Keratinocyte (primary cell): ENCODE measurements at regions not wholly inside any gene's neighbourhood (a gene's known extent, or its start where the extent isn't known, plus 50 kb on each side); places are given as distances from the start of the nearest gene placed in this dataset.

Experiments used
- EZH2 ChIP-seq: IDR thresholded peaks from one replicate; pipeline ENCODE4 v1.6.1; 2012; ENCODE audit warnings: inconsistent platforms, mild to moderate bottlenecking, low read length, moderate library complexity
- TF ChIP-seq, protein P1 (sequence below), 3 experiments: IDR thresholded peaks in 1 of 3; conservative IDR thresholded peaks in 1 of 3; optimal IDR thresholded peaks in 1 of 3; 2 replicates in 2 of 3; 3 replicates in 1 of 3; pipeline versions ENCODE3 to v1.5.1; 2011; ENCODE audit warnings: low read length in 3 of 3, mild to moderate bottlenecking in 3 of 3, moderate library complexity in 2 of 3, control low read depth in 1 of 3, inconsistent platforms in 1 of 3; ENCODE audit not compliant: insufficient read depth in 2 of 3; ENCODE audit errors: extremely low read depth in 1 of 3

DNA sequence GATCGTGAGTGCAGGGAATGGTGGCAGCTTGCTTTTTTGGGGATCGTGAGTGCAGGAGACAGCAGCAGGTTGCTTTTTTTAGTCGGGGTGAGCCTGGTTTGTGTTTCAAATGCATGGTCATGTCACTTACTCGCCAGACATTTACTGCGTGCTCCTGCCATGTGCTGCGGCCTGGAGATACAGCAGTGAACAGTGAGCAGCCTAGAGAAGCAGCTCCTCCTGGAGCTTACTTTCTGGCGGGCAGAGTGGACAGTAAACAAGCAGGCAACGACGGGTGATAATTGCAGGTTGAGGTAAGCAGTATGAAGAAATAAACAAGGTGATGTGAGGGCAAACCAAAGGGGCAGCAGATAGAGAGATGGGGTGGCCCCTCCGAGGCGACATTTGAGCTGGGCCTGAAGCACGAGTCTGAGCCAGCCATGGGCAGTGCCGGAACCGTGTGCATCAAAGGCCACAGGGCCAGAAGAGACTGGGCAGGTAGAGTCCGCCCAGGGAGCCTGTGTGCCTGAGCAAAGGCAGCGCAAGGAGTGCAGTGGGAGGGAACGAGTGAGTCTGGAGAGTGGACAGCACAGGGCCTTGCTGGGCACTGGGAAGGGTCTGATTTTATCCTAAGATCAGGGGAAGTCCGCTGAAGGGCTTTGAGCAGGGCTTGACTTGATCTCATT lies 57.3 kb upstream of the RASA2 start:
- TF ChIP-seq, protein P1, sequence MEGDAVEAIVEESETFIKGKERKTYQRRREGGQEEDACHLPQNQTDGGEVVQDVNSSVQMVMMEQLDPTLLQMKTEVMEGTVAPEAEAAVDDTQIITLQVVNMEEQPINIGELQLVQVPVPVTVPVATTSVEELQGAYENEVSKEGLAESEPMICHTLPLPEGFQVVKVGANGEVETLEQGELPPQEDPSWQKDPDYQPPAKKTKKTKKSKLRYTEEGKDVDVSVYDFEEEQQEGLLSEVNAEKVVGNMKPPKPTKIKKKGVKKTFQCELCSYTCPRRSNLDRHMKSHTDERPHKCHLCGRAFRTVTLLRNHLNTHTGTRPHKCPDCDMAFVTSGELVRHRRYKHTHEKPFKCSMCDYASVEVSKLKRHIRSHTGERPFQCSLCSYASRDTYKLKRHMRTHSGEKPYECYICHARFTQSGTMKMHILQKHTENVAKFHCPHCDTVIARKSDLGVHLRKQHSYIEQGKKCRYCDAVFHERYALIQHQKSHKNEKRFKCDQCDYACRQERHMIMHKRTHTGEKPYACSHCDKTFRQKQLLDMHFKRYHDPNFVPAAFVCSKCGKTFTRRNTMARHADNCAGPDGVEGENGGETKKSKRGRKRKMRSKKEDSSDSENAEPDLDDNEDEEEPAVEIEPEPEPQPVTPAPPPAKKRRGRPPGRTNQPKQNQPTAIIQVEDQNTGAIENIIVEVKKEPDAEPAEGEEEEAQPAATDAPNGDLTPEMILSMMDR (optimal IDR thresholded peaks at IDR 0.05 in 1 of 3, IDR thresholded peaks at IDR 0.05 in 1 of 3, conservative IDR thresholded peaks at IDR 0.05 in 1 of 3; ENCODE audit: extremely low read depth in 1 of 3, insufficient read depth in 2 of 3, low read length in 3 of 3), result no peak
- TF ChIP-seq EZH2, result no peak
